WTC11 (cell line): ENCODE measurements at regions not wholly inside any gene's neighbourhood (a gene's known extent, or its start where the extent isn't known, plus 50 kb on each side); places are given as distances from the start of the nearest gene placed in this dataset.

Experiments used
- ATAC-seq: fragments of 200-7000 bp; cut with Tn5 transposase; 2 replicates; pipeline ENCODE4 v1.10.0; 2021; ENCODE audit warnings: mild to moderate bottlenecking, moderate library complexity
- CTCF ChIA-PET: fragments of 300-600 bp; sonication (Branson Sonifier 250); formaldehyde crosslinking; loops from one replicate; lab custom pipeline; 2021; ENCODE audit warnings: antibody characterized with exemption; lab: Charles Lee
- POLR2A ChIA-PET: fragments of 350-600 bp; sonication (Branson Sonifier 250); formaldehyde crosslinking; loops from one replicate; lab custom pipeline; 2021; ENCODE audit warnings: antibody characterized with exemption; lab: Charles Lee
- DNase-seq: peaks from one replicate; pipeline ENCODE4 v3.0.0; 2021; ENCODE audit warnings: low spot score
- H3K27ac Mint-ChIP-seq: 2 replicates; pipeline ENCODE4 v1.8.0; 2021; ENCODE audit warnings: mixed read lengths
- H3K27me3 Mint-ChIP-seq: 2 replicates; pipeline ENCODE4 v1.8.0; 2021; ENCODE audit warnings: low read depth, mild to moderate bottlenecking, moderate library complexity, mixed read lengths
- H3K36me3 Mint-ChIP-seq: 2 replicates; pipeline ENCODE4 v1.8.0; 2021; ENCODE audit warnings: mixed read lengths
- H3K4me1 Mint-ChIP-seq: 2 replicates; pipeline ENCODE4 v1.8.0; 2022; ENCODE audit warnings: mixed read lengths
- H3K4me3 Mint-ChIP-seq: 2 replicates; pipeline ENCODE4 v1.8.0; 2021; ENCODE audit warnings: mild to moderate bottlenecking, moderate library complexity, mixed read lengths
- H3K9me3 Mint-ChIP-seq: 2 replicates; pipeline ENCODE4 v1.8.0; 2021; ENCODE audit warnings: mixed read lengths
- ATF3 ChIP-seq: sonication (generic); formaldehyde crosslinking; conservative IDR thresholded peaks from 2 replicates; pipeline ENCODE4 v1.8.1; 2022; ENCODE audit warnings: mild to moderate bottlenecking, missing genetic modification reagents
- CREB1 ChIP-seq: sonication (generic); formaldehyde crosslinking; IDR thresholded peaks from 2 replicates; pipeline ENCODE4 v1.8.0; 2023; ENCODE audit warnings: mild to moderate bottlenecking, missing genetic modification reagents
- CREM ChIP-seq: sonication (generic); formaldehyde crosslinking; IDR thresholded peaks from 2 replicates; pipeline ENCODE4 v1.8.1; 2022; ENCODE audit warnings: mild to moderate bottlenecking, missing genetic modification reagents, moderate library complexity
- E2F1 ChIP-seq: sonication (generic); formaldehyde crosslinking; IDR thresholded peaks from 2 replicates; pipeline ENCODE4 v1.8.0; 2022; ENCODE audit warnings: mild to moderate bottlenecking, missing genetic modification reagents
- ELF4 ChIP-seq: sonication (generic); formaldehyde crosslinking; IDR thresholded peaks from 2 replicates; pipeline ENCODE4 v1.8.1; 2022; ENCODE audit warnings: low read depth, mild to moderate bottlenecking, moderate library complexity, missing genetic modification reagents
- ETV6 ChIP-seq: sonication (generic); formaldehyde crosslinking; IDR thresholded peaks from 2 replicates; pipeline ENCODE4 v1.8.1; 2022; ENCODE audit warnings: mild to moderate bottlenecking, missing genetic modification reagents
- FOXP1 ChIP-seq: sonication (generic); formaldehyde crosslinking; IDR thresholded peaks from 2 replicates; pipeline ENCODE4 v1.8.0; 2022; ENCODE audit warnings: missing genetic modification reagents, mild to moderate bottlenecking, moderate library complexity, borderline replicate concordance
- GABPB1 ChIP-seq: sonication (generic); formaldehyde crosslinking; IDR thresholded peaks from 2 replicates; pipeline ENCODE4 v1.8.1; 2023; ENCODE audit warnings: mild to moderate bottlenecking, missing genetic modification reagents
- GTF2I ChIP-seq: fragments of 250-450 bp; sonication (Bioruptor Pico); conservative IDR thresholded peaks from 2 replicates; pipeline ENCODE4 v1.4.0; 2021; ENCODE audit warnings: mild to moderate bottlenecking
- HMGA2 ChIP-seq: fragments of 250-450 bp; sonication (Bioruptor Pico); IDR thresholded peaks from 2 replicates; pipeline ENCODE4 v1.4.0; 2021; ENCODE audit warnings: mild to moderate bottlenecking, moderate library complexity
- NR1H2 ChIP-seq: sonication (generic); formaldehyde crosslinking; IDR thresholded peaks from 2 replicates; pipeline ENCODE4 v1.9.0; 2021; ENCODE audit warnings: mild to moderate bottlenecking, moderate library complexity, missing genetic modification reagents
- SMAD3 ChIP-seq: sonication (generic); formaldehyde crosslinking; IDR thresholded peaks from 2 replicates; pipeline ENCODE4 v1.8.0; 2022; ENCODE audit warnings: missing genetic modification reagents, mild to moderate bottlenecking, borderline replicate concordance
- TCF7 ChIP-seq: sonication (generic); formaldehyde crosslinking; IDR thresholded peaks from 2 replicates; pipeline ENCODE4 v1.8.0; 2022; ENCODE audit warnings: mild to moderate bottlenecking, low read depth, missing genetic modification reagents, moderate library complexity
- ZMAT4 ChIP-seq: fragments of 250-450 bp; sonication (Bioruptor Pico); IDR thresholded peaks from 2 replicates; pipeline ENCODE4 v1.9.0; 2021; ENCODE audit warnings: mild to moderate bottlenecking
- ZNF121 ChIP-seq: sonication (generic); formaldehyde crosslinking; IDR thresholded peaks from 2 replicates; pipeline ENCODE4 v1.8.0; 2023; ENCODE audit warnings: missing genetic modification reagents
- ZNF219 ChIP-seq: sonication (generic); formaldehyde crosslinking; IDR thresholded peaks from 2 replicates; pipeline ENCODE4 v1.8.0; 2023; ENCODE audit warnings: missing genetic modification reagents, mild to moderate bottlenecking, borderline replicate concordance
- ZNF425 ChIP-seq: fragments of 250-450 bp; sonication (Bioruptor Pico); conservative IDR thresholded peaks from 2 replicates; pipeline ENCODE4 v1.9.0; 2021; ENCODE audit warnings: mild to moderate bottlenecking
- ZSCAN18 ChIP-seq: fragments of 250-450 bp; sonication (Bioruptor Pico); IDR thresholded peaks from 2 replicates; pipeline ENCODE4 v2.1.2; 2022; ENCODE audit warnings: mild to moderate bottlenecking, moderate library complexity

GRCh38 chr20:57800791-57801430 is 91.1 kb upstream of the PMEPA1 start:
- TF ChIP-seq CREM (CRISPR knock-in tag) (no peak), ZMAT4 (CRISPR knock-in tag) (no peak), E2F1 (CRISPR knock-in tag) (no peak), GABPB1 (CRISPR knock-in tag) (no peak), GTF2I (no peak), ELF4 (CRISPR knock-in tag) (no peak), ZNF425 (CRISPR knock-in tag) (no peak), NR1H2 (CRISPR knock-in tag) (no peak), ETV6 (no peak), TCF7 (CRISPR knock-in tag) (no peak), ZNF219 (CRISPR knock-in tag) (no peak), CREB1 (CRISPR knock-in tag) (no peak)
- Mint-ChIP-seq H3K4me1 (no peaks in the 10 kb centered on the region), H3K27ac (no peak overlapping the region), H3K9me3 (no peaks in the 10 kb centered on the region), H3K4me3 (no peak overlapping the region), H3K27me3 (no peaks in the 10 kb centered on the region; the same call in 1 of the 2 replicates), H3K36me3 (no peaks in the 10 kb centered on the region)
- DNase-seq: no peak
- ChIA-PET POLR2A (no interaction called here), CTCF (no interaction called here)
- no peak for ATAC-seq

GRCh38 chr20:57797401-57797800 is 87.6 kb upstream of the PMEPA1 start:
- no peak for DNase-seq
- Mint-ChIP-seq H3K27me3 (no peaks in the 10 kb centered on the region; the same call in 1 of the 2 replicates), H3K4me3 (no peak overlapping the region), H3K9me3 (no peaks in the 10 kb centered on the region), H3K27ac (no peak overlapping the region), H3K36me3 (no peaks in the 10 kb centered on the region), H3K4me1 (peaks cover 3% of the 10 kb centered on the region; the same call in 1 of the 2 replicates)
- TF ChIP-seq ATF3 (CRISPR knock-in tag) (no peak), HMGA2 (peak; percentile 91; the same call in 1 of the 2 replicates)
- ChIA-PET POLR2A (no interaction called here), CTCF (no interaction called here)
- no peak for ATAC-seq

- H3K9me3 Mint-ChIP-seq: peaks cover 8% of the 10 kb centered on the region
- 0 out of 2 replicates have a peak overlapping the region, but pooled peaks have one; percentile 12 for H3K27ac Mint-ChIP-seq
- H3K27me3 Mint-ChIP-seq: peaks cover 6% of the 10 kb centered on the region; the same call in 1 of the 2 replicates
- DNase-seq: no peak
- TF ChIP-seq ZSCAN18 (no peak), ZNF121 (no peak), CREM (CRISPR knock-in tag) (no peak), SMAD3 (CRISPR knock-in tag) (no peak), FOXP1 (CRISPR knock-in tag) (no peak)
- no peak overlapping the region for H3K4me3 Mint-ChIP-seq
- H3K36me3 Mint-ChIP-seq: no peaks in the 10 kb centered on the region
- POLR2A ChIA-PET: no interaction called here
- H3K4me1 Mint-ChIP-seq: peaks cover 7% of the 10 kb centered on the region; the same call in 1 of the 2 replicates
- ATAC-seq: no peak
- CTCF ChIA-PET: no interaction called here
These were observed 86.3 kb upstream of the PMEPA1 start for GRCh38 chr20:57795977-57796560.
